ENCODE measurements at regions not wholly inside any gene's neighbourhood (a gene's known extent, or its start where the extent isn't known, plus 50 kb on each side); places are given as distances from the start of the nearest gene placed in this dataset.
"Not testable (repeated sequence)": the region's sequence is repeated elsewhere in the genome, so short reads cannot be mapped to it uniquely, and the experiment has no call there.

DNA sequence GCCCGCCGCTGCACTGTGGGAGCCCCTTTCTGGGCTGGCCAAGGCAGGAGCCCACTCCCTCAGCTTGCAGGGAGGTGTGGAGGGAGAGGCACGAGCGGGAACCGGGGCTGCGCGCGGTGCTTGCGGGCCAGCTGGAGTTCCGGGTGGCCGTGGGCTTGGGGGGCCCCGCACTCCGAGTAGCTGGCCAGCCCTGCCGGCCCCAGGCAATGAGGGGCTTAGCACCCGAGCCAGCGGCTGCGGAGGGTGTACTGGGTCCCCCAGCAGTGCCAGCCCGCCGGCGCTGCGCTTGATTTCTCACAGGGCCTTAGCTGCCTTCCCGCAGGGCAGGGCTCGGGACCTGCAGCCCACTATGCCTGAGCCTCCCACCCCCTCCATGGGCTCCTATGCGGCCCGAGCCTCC is 140.6 kb upstream of the KRAS start:
- TF ChIP-seq, protein P1, sequence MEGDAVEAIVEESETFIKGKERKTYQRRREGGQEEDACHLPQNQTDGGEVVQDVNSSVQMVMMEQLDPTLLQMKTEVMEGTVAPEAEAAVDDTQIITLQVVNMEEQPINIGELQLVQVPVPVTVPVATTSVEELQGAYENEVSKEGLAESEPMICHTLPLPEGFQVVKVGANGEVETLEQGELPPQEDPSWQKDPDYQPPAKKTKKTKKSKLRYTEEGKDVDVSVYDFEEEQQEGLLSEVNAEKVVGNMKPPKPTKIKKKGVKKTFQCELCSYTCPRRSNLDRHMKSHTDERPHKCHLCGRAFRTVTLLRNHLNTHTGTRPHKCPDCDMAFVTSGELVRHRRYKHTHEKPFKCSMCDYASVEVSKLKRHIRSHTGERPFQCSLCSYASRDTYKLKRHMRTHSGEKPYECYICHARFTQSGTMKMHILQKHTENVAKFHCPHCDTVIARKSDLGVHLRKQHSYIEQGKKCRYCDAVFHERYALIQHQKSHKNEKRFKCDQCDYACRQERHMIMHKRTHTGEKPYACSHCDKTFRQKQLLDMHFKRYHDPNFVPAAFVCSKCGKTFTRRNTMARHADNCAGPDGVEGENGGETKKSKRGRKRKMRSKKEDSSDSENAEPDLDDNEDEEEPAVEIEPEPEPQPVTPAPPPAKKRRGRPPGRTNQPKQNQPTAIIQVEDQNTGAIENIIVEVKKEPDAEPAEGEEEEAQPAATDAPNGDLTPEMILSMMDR (conservative IDR thresholded peaks at IDR 0.05), result not testable (repeated sequence)
- not testable (repeated sequence) for TF ChIP-seq EZH2 (IDR thresholded peaks at IDR 0.05; ENCODE audit: low read depth)

All from PC-9 (cell line).